K562 (cell line): ENCODE measurements at regions not wholly inside any gene's neighbourhood (a gene's known extent, or its start where the extent isn't known, plus 50 kb on each side); places are given as distances from the start of the nearest gene placed in this dataset.

Experiments used
- CEBPZ ChIP-seq: fragments of 150-350 bp; IDR thresholded peaks from 2 replicates; pipeline ENCODE4 v1.6.1; 2014; ENCODE audit warnings: low read depth, mild to moderate bottlenecking, low read length, borderline replicate concordance
- CTCF ChIP-seq, 3 experiments: IDR thresholded peaks in 2 of 3; conservative IDR thresholded peaks in 1 of 3; 2 replicates each; pipeline ENCODE4 v1.5.1; 2011 to 2012; ENCODE audit warnings: low read length in 3 of 3, mild to moderate bottlenecking in 3 of 3, control low read depth in 2 of 3, improper control_type of control experiment in 1 of 3, inconsistent platforms in 1 of 3, low read depth in 1 of 3, mixed read lengths in 1 of 3, moderate library complexity in 1 of 3; ENCODE audit not compliant: insufficient read depth in 2 of 3
- HDGF ChIP-seq: fragments of 450-650 bp; IDR thresholded peaks from 2 replicates; pipeline ENCODE4 v1.6.1; 2016
- MAFK ChIP-seq: IDR thresholded peaks from 2 replicates; pipeline ENCODE4 v1.6.1; 2011; ENCODE audit warnings: low read length, improper control_type of control experiment
- MYC ChIP-seq, 2 experiments: fragments of 250-450 bp in 1 of 2; sonication (Bioruptor Pico) in 1 of 2; IDR thresholded peaks; 2 replicates each; pipeline versions ENCODE4 v1.5.1 to v1.6.1; 2012 to 2021; ENCODE audit warnings: low read depth in 2 of 2, borderline replicate concordance in 1 of 2, improper control_type of control experiment in 1 of 2, low read length in 1 of 2, mild to moderate bottlenecking in 1 of 2, moderate library complexity in 1 of 2

GRCh38 chr18:41842886-41843285, 112.1 kb upstream of the PIK3C3 start:
- TF ChIP-seq MAFK (no peak), HDGF (no peak), CTCF (IDR thresholded peaks at IDR 0.05 in 2 of 3, conservative IDR thresholded peaks at IDR 0.05 in 1 of 3; ENCODE audit: insufficient read depth in 2 of 3, low read depth in 1 of 3, low read length in 3 of 3) (no peak), CEBPZ (no peak), MYC (IDR thresholded peaks at IDR 0.05; ENCODE audit: low read depth, low read length) (no peak), MYC (CRISPR knock-in tag; IDR thresholded peaks at IDR 0.05; ENCODE audit: borderline replicate concordance, low read depth) (no peak)
